Pancreas (tissue), 10 donors: ENCODE measurements at regions not wholly inside any gene's neighbourhood (a gene's known extent, or its start where the extent isn't known, plus 50 kb on each side); places are given as distances from the start of the nearest gene placed in this dataset.

Source experiments
- ATAC-seq, 4 donors: fragments of 200-7000 bp; cut with Tn5 transposase; one replicate each; pipeline versions ENCODE4 v1.8.0 to v1.9.1; 2020; ENCODE audit warnings: mild to moderate bottlenecking in 4 of 4, moderate library complexity in 4 of 4
- DNase-seq, 6 donors: peaks; one replicate each; pipeline ENCODE4 v3.0.0-alpha.2; 2020
- FAIRE-seq: peaks from 2 replicates; lab custom pipeline; 2012; peaks lifted over from hg19 to GRCh38; lab: Jason Lieb, UNC
- H3K27ac ChIP-seq, 4 donors: fragments of 200-600 bp; sonication (generic); 1 replicate in 3 of 4; 2 replicates in 1 of 4; pipeline versions ENCODE4 v1.5.0 to v1.8.0; 2020
- H3K27me3 ChIP-seq, 4 donors: fragments of 200-600 bp; one replicate each; pipeline ENCODE4 v1.8.0; 2021
- H3K36me3 ChIP-seq, 3 donors: fragments of 200-600 bp; sonication (generic) in 1 of 3; one replicate each; pipeline versions ENCODE4 v1.5.0 to v1.8.0; 2020 to 2021
- H3K4me1 ChIP-seq, 3 donors: fragments of 200-600 bp; one replicate each; pipeline ENCODE4 v1.8.0; 2021
- H3K4me3 ChIP-seq, 4 donors: fragments of 200-600 bp; sonication (generic) in 2 of 4; one replicate each; pipeline versions ENCODE4 v1.5.0 to v1.8.0; 2020 to 2021
- H3K9me3 ChIP-seq, 4 donors: fragments of 200-600 bp; one replicate each; pipeline ENCODE4 v1.8.0; 2021
- CTCF ChIP-seq, 4 donors: fragments of 200-600 bp; sonication (generic) in 3 of 4; IDR thresholded peaks; one replicate each; pipeline versions ENCODE4 v1.5.0 to v1.8.0; 2021; ENCODE audit warnings: antibody characterized with exemption in 4 of 4
- WGBS, 2 donors: extraction: QIAGEN DNeasy Blood & Tissue Kit; methylation state at CpG; one replicate each; pipeline ENCODE4 v1.1.7; 2013; 5-methylcytosine and 5-hydroxymethylcytosine counted together
- intact Hi-C, 3 donors: fragments of 100-400 bp; cut with DNase I; formaldehyde crosslinking; loops; one replicate each; pipeline versions ENCODE4 v1.11.1 to v1.14.2; 2022
- donor health status: healthy with polysubstance abuse.
- donor health status: DM: no; HTN: no; CAD: no; lungs with moderate emphysema.
- donor health status: DM: no; HTN: no; CAD: no.
- donor health status: control.
- donor health status: control.
- donor health status: Bipolar disorder and iron deficiency.
- donor health status: DM: yes; HTN: yes; CAD: no.
- donor health status: DM: no; HTN: no; CAD: no.
- donor health status: DM: no; HTN: no; CAD: no.
- donor health status: DM: yes; HTN: yes; CAD: no.

GRCh38 chr6:47376930-47377329, 67.2 kb upstream of the TNFRSF21 start:
- H3K27me3 ChIP-seq: no peaks in the 10 kb centered on the region

GRCh38 chr6:47377971-47378370, 68.3 kb upstream of the TNFRSF21 start:
- Histone ChIP-seq H3K36me3 (no peaks in the 10 kb centered on the region), H3K4me1 (no peaks in the 10 kb centered on the region), H3K27ac (no peak overlapping the region), H3K4me3 (no peak overlapping the region), H3K9me3 (no peaks in the 10 kb centered on the region), H3K27me3 (no peaks in the 10 kb centered on the region)
- WGBS, 2 donors: 74 to 87% methylated on average over 2 of the region's 2 CpGs
- no peak for FAIRE-seq
- no peak for ATAC-seq
- TF ChIP-seq CTCF (IDR thresholded peaks at IDR 0.05): no peak
- no peak for DNase-seq
- intact Hi-C loops: no loop called here

More at GRCh38 chr6:47376930-47377329, 67.2 kb upstream of the TNFRSF21 start:
- Histone ChIP-seq H3K36me3 (no peaks in the 10 kb centered on the region), H3K4me1 (no peaks in the 10 kb centered on the region), H3K4me3 (no peak overlapping the region), H3K27ac (no peak overlapping the region), H3K9me3 (no peaks in the 10 kb centered on the region)
- no peak for ATAC-seq
- intact Hi-C loops: no loop called here
- WGBS, 2 donors: 93 to 94% methylated on average over 15 of the region's 15 CpGs
- DNase-seq: no peak
- no peak for TF ChIP-seq CTCF (IDR thresholded peaks at IDR 0.05)
- no peak for FAIRE-seq

- FAIRE-seq: no peak
- no peak overlapping the region for H3K27ac ChIP-seq
- peak in 1 of 4 donors; percentile 23 for ATAC-seq
- no peaks in the 10 kb centered on the region for H3K9me3 ChIP-seq
- intact Hi-C loops: no loop called here
- no peak for DNase-seq
- WGBS, 2 donors: 76 to 91% methylated on average over 2 of the region's 2 CpGs
- no peak overlapping the region for H3K4me3 ChIP-seq
- no peak for TF ChIP-seq CTCF (IDR thresholded peaks at IDR 0.05)
- H3K4me1 ChIP-seq: no peaks in the 10 kb centered on the region
- H3K27me3 ChIP-seq: no peaks in the 10 kb centered on the region
- H3K36me3 ChIP-seq: no peaks in the 10 kb centered on the region
Measured at GRCh38 chr6:47379328-47379727, 69.6 kb upstream of the TNFRSF21 start.

- no peaks in the 10 kb centered on the region for H3K9me3 ChIP-seq
- DNase-seq (no peak), FAIRE-seq (no peak), ATAC-seq (no peak)
- no peaks in the 10 kb centered on the region for H3K4me1 ChIP-seq
- H3K27ac ChIP-seq: no peak overlapping the region
- H3K36me3 ChIP-seq: no peaks in the 10 kb centered on the region
- no peak for TF ChIP-seq CTCF (IDR thresholded peaks at IDR 0.05)
- no peak overlapping the region for H3K4me3 ChIP-seq
- WGBS, 2 donors: 77 to 80% methylated on average over 5 of the region's 5 CpGs
- no peaks in the 10 kb centered on the region for H3K27me3 ChIP-seq
- intact Hi-C loops: no loop called here
Measured at GRCh38 chr6:47380251-47380650, 70.5 kb upstream of the TNFRSF21 start.

- H3K27me3 ChIP-seq: no peaks in the 10 kb centered on the region
- H3K4me3 ChIP-seq: no peak overlapping the region
- H3K9me3 ChIP-seq: no peaks in the 10 kb centered on the region
- DNase-seq (no peak), ATAC-seq (no peak), FAIRE-seq (no peak)
- intact Hi-C loops: no loop called here
- no peak overlapping the region for H3K27ac ChIP-seq
- H3K4me1 ChIP-seq: no peaks in the 10 kb centered on the region
- TF ChIP-seq CTCF (IDR thresholded peaks at IDR 0.05): no peak
- 72 to 75% methylated on average over 2 of the region's 2 CpGs for WGBS, 2 donors
- no peaks in the 10 kb centered on the region for H3K36me3 ChIP-seq
Measured at GRCh38 chr6:47381036-47381435, 71.3 kb upstream of the TNFRSF21 start.
